Astrocyte (in vitro differentiated cells and primary cell): ENCODE measurements at regions not wholly inside any gene's neighbourhood (a gene's known extent, or its start where the extent isn't known, plus 50 kb on each side); places are given as distances from the start of the nearest gene placed in this dataset.

ENCODE experiments used
- CTCF ChIP-seq: IDR thresholded peaks from 2 replicates; pipeline ENCODE4 v1.5.1; 2011; ENCODE audit warnings: low read depth, mild to moderate bottlenecking, inconsistent platforms, low read length, moderate library complexity; ENCODE audit not compliant: insufficient read depth
- EZH2 ChIP-seq: IDR thresholded peaks from 2 replicates; pipeline ENCODE4 v1.6.1; 2012; ENCODE audit warnings: mild to moderate bottlenecking, low read length, inconsistent platforms; ENCODE audit not compliant: insufficient read depth

- TF ChIP-seq CTCF (no peak), EZH2 (no peak)
These were observed 116.1 kb upstream of the CDCA7L start for GRCh38 chr7:22061775-22062174.
